ENCODE measurements at regions not wholly inside any gene's neighbourhood (a gene's known extent, or its start where the extent isn't known, plus 50 kb on each side); places are given as distances from the start of the nearest gene placed in this dataset.

GRCh38 chr22:48603621-48604320 is 1223.9 kb downstream of the BRD1 start:
- DNase-seq: no peak

- DNase-seq: no peak
These were observed 1224.7 kb downstream of the BRD1 start for GRCh38 chr22:48602805-48603518.

- no peak for DNase-seq
These were observed 1227.0 kb downstream of the BRD1 start for GRCh38 chr22:48600681-48601080.

DNA sequence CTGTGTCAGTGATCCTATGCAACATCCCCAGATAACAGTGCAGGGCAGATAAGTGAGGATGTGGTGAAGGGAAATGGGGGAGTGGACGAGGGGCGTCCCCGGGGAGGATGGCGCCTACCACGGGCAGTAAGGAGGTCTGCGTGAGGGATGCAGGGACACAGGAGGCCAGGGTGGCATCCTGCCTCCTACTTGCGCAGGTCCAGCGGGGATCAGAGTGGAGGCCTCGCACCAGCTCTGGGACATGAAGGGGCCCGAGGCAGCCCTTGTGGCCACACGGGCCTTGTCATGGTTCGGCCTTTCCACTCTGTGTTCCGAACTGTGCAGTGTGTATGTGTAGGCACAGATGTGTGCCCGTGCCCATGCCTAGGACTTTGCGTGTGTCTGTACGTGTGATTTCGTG is 1227.5 kb downstream of the BRD1 start:
- DNase-seq: no peak

GRCh38 chr22:48599346-48599745 is 1228.3 kb downstream of the BRD1 start:
- no peak for DNase-seq

- DNase-seq: no peak
These were observed 1231.4 kb downstream of the BRD1 start for GRCh38 chr22:48596111-48596850.

GRCh38 chr22:48595511-48595905 is 1232.2 kb downstream of the BRD1 start:
- no peak for DNase-seq

DNA sequence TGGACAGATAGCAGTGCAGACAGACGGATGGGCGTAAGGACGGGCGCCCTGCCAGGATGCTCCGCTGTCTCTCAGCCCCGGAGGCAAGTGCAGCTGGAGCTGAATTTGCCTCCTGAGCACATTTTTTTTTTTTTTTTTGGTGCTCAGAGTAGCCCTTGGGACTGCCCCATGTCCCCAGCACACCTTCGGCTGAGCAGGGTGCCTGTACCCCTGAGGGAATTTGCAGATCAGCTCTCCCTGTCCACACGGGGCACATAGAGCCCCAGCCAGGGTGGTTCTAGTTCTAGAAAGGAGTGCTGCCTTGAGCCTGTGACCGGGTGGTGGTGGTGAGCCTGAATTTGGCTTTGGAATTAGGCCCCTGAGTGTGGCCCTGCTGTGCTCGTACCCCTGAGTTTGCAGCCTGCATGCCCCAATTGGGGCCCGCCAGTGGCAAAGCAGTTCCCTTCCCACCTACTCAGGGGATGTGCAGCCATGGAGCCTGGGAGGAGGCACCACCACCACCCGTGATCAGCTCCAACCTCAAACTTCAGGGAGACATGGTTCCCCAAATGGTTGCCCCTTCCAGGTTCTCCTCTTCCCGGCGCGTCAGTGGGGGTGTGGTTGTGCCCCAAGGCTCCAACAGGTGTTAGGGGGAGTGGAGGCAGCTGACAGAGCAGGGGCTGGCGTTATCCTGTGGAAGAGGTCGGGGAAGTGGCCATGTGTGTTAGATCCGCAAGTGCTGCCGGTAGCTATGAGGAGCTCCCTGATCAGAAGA is 1232.7 kb downstream of the BRD1 start:
- no peak for DNase-seq

DNA sequence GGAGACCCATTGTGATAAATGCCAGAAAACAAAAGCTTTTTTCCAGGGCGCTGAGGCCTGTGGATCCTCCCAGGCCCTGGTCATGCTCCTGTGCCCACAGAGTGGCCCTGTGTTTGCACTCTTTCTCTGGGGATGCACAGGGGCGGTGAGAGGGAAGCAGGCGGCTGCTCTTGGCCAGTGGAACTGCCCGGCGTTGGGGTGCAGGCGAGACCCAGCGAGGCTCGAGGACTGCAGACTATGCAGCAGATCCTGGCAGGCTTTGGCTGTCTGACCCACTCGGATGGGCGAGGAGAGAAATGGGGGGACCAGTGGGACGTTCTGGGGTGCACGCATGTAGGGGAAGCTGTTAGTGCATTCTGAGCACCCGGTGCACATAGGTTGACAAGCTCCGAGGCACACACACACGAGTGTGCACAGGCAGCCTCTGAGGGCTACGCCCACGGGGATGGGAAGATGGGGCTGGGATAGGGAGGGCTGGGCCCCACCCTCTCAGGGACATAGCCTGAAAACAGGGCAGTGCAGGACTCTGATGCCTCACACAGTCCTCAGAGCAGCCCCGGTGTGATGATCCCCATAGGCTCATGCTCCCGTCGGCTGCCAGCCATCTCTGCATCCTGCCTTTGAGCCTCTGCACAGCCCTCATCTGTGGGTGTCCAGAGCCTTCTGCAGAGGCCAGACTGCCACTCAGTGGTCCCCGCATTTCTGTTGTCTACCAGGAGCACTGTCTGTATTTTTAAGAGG is 1233.5 kb downstream of the BRD1 start:
- DNase-seq: no peak

- DNase-seq: no peak
These were observed 1234.1 kb downstream of the BRD1 start for GRCh38 chr22:48593551-48593950.

DNA sequence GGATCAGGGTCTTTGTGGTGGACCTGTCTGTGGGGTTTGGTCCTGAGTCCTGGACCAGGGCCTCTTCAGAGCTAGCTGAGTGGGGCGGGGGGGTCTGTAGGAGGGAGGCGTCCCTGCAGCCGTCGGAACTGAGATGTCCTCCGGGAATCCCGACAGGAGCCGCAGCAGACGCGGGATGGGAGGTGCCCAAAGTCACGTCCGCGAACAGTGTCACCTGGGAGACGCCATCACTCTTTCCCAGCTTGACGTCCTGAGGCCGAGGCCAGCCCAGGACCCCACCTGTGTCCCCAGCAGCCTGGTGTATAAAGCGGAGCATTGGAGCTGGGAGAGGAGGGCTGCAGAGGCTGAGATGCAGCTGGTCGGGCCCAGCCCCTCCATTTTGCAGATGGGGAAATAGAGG is 1234.7 kb downstream of the BRD1 start:
- DNase-seq: no peak

DNA sequence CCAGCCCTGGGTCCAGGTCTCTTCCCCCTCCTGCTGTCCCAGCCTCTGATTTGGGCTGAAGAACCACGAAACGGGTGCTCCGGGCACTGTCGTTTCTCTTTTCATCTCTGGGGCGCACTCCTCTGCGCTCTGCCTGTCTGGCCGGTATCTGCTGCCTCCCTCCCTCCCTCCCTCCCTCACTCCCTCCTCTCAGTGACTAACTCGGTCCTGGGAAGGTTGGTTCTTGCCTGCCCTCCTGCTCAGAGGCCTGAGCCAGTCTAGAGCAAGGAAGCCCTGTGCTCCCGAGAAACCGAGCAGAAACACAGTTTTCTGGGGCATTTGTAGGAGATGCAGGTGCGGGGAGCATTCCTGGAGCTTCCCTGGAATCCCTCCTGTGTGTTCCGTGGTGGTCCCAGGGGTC is 1235.2 kb downstream of the BRD1 start:
- DNase-seq: no peak

- DNase-seq: no peak
These were observed 1235.7 kb downstream of the BRD1 start for GRCh38 chr22:48592066-48592345.

- no peak for DNase-seq
These were observed 1236.2 kb downstream of the BRD1 start for GRCh38 chr22:48591286-48592065.

GRCh38 chr22:48589901-48590300 is 1237.8 kb downstream of the BRD1 start:
- DNase-seq: no peak

GRCh38 chr22:48588878-48589450 is 1238.7 kb downstream of the BRD1 start:
- no peak for DNase-seq

- DNase-seq: no peak
These were observed 1239.4 kb downstream of the BRD1 start for GRCh38 chr22:48588151-48588877.

- DNase-seq: no peak
These were observed 1240.3 kb downstream of the BRD1 start for GRCh38 chr22:48587236-48587865.

DNA sequence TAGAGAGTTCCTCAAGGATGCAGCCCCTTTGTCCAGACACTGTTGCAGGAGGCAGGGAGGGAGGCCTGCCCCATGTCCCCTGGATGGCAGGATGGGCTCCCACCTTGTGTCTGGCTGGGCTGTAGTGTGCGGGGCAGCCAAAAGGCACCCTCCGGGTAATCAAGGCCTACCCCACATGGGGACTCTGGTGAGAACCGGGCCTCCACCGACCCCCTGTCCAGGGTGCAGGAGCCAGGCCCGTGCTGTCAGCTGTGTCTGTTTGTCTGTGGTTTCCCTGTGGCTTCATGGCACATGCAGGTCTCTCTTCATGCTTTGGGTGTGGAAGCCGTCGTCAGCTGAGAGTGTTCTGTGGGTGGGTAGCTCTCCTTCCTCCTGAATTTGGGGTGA is 1240.9 kb downstream of the BRD1 start:
- no peak for DNase-seq

All from inflammatory macrophage treated with lipopolysaccharide for 4 hours (primary cell).